Activated naive CD8-positive, alpha-beta T cell treated with anti-CD3 and anti-CD28 coated beads for 36 hours (primary cell): ENCODE measurements at regions not wholly inside any gene's neighbourhood (a gene's known extent, or its start where the extent isn't known, plus 50 kb on each side); places are given as distances from the start of the nearest gene placed in this dataset.

Experiments
- DNase-seq: peaks from one replicate; pipeline ENCODE4 v3.0.0; 2021
- H3K27ac Mint-ChIP-seq: one replicate; pipeline ENCODE4 v1.8.0; 2022; ENCODE audit warnings: mild to moderate bottlenecking, moderate library complexity, mixed read lengths
- H3K27me3 Mint-ChIP-seq: one replicate; pipeline ENCODE4 v1.8.0; 2022; ENCODE audit warnings: mild to moderate bottlenecking, mixed read lengths
- H3K36me3 Mint-ChIP-seq: one replicate; pipeline ENCODE4 v1.8.0; 2021; ENCODE audit warnings: mild to moderate bottlenecking, mixed read lengths
- H3K4me1 Mint-ChIP-seq: one replicate; pipeline ENCODE4 v1.8.0; 2021; ENCODE audit warnings: mixed read lengths
- H3K4me3 Mint-ChIP-seq: one replicate; pipeline ENCODE4 v1.8.0; 2022; ENCODE audit warnings: mild to moderate bottlenecking, moderate library complexity, mixed read lengths
- H3K9me3 Mint-ChIP-seq: one replicate; pipeline ENCODE4 v1.8.0; 2022; ENCODE audit warnings: mixed read lengths

DNA sequence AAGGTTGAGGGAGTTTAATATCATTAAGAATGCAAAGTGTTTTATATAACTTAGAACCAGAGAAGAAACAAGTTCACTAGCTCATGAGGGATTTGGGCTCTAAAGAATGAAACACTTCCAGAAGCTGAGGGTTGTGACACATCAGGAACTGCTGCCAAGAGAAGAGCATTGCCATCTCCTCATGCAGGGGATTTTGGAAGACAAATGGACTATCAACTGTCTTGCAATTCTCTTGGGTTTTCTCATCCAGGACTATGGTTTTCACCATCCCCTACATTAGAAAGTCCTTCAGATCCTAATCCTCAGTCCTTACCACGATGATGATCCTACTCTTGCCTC lies 59.7 kb upstream of the KL start:
- Mint-ChIP-seq H3K27me3 (no peaks in the 10 kb centered on the region), H3K4me3 (no peak overlapping the region), H3K4me1 (no peaks in the 10 kb centered on the region), H3K27ac (no peak overlapping the region), H3K9me3 (no peaks in the 10 kb centered on the region), H3K36me3 (no peaks in the 10 kb centered on the region)
- no peak for DNase-seq

DNA sequence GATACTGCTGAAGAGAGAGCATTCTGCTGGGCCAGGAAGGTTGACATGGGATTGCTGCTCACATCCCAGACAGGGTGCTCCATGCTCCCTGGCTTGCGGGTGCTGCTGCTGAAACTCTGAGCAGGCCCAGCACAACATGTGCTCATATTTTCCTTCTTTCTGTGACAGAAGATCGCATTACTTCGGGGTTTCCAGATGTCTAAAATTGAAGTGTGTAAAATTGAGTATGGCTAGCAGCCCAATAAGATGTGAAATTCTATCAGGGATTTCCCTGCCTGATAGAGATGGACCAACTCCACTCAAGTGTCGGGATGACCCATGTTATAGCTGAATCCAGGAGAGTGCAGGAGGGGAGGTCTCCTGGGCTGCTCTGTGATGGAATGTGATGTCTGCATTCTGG lies 55.6 kb upstream of the KL start:
- Mint-ChIP-seq H3K9me3 (no peaks in the 10 kb centered on the region), H3K36me3 (no peaks in the 10 kb centered on the region), H3K27me3 (no peaks in the 10 kb centered on the region), H3K4me1 (no peaks in the 10 kb centered on the region), H3K4me3 (no peak overlapping the region), H3K27ac (no peak overlapping the region)
- no peak for DNase-seq

DNA sequence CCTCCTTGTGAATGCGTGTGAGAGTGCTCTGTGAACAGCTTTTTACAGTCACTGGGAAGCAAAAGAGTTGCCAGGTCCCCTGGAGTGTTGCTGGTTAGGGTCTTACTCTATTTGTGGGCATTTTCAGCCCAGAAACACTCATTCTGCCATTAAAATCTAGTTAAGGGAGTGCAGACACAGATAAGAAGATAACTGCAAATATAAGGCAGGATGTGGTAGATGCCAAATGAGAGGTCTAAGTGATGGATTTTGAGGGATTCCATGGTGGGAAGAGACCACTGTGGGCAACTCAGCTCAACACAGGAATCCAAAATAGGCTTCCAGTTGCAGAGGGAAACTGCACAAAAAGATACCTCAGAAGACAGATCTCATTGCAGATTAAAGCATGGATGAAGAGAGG lies 54.5 kb upstream of the KL start:
- Mint-ChIP-seq H3K9me3 (no peaks in the 10 kb centered on the region), H3K4me3 (no peak overlapping the region), H3K4me1 (no peaks in the 10 kb centered on the region), H3K27ac (no peak overlapping the region), H3K36me3 (no peaks in the 10 kb centered on the region), H3K27me3 (no peaks in the 10 kb centered on the region)
- DNase-seq = no peak

DNA sequence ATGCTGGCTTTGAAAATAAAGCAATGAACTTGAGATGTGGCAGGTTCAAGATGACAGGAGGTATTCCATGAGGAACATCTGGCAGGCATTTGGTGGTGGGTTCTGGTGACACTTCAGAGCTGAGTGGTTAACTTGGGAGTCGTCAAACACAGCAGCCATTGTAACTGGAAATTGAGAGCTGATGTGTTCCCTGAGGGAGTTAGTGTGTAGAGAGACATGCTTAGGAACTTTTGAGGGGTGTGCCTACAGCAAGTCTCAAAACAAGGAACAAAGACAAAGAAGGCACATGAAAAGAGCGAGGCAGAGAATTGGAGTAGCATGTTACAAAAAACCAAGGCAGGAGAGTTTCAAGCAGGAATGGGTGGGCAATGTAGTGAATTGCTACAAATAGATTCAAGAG lies 53.9 kb upstream of the KL start:
- H3K36me3 Mint-ChIP-seq = no peaks in the 10 kb centered on the region
- no peaks in the 10 kb centered on the region for H3K4me1 Mint-ChIP-seq
- H3K27me3 Mint-ChIP-seq = no peaks in the 10 kb centered on the region
- H3K4me3 Mint-ChIP-seq = no peak overlapping the region
- DNase-seq = no peak
- H3K9me3 Mint-ChIP-seq = no peaks in the 10 kb centered on the region
- H3K27ac Mint-ChIP-seq = no peak overlapping the region

DNA sequence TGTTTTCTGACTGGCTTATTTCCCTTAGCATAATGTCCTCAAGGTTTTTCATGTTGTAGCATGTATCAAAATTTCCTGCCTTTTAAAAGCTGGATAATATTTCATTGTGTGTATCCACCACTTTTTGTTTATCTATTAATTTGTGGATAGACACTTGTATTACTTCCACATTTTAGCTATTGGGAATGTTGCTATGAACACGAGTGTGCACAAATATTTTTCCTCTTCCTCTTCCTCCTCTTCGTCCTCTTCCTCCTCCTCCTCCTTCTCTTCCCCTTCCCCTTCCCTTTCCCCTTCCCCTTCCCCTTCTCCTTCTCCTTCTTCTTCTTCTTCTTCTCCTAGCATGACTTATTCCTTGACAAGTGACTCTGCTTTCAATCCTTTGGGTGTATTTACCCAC lies 51.2 kb upstream of the KL start:
- peaks cover 6% of the 10 kb centered on the region for H3K4me1 Mint-ChIP-seq
- H3K27me3 Mint-ChIP-seq = no peaks in the 10 kb centered on the region
- DNase-seq = no peak
- no peak overlapping the region for H3K4me3 Mint-ChIP-seq
- H3K27ac Mint-ChIP-seq = no peak overlapping the region
- H3K9me3 Mint-ChIP-seq = no peaks in the 10 kb centered on the region
- no peaks in the 10 kb centered on the region for H3K36me3 Mint-ChIP-seq
